ENCODE measurements at regions not wholly inside any gene's neighbourhood (a gene's known extent, or its start where the extent isn't known, plus 50 kb on each side); places are given as distances from the start of the nearest gene placed in this dataset.

- TF ChIP-seq CTCF (IDR thresholded peaks at IDR 0.05) (no peak), POLR2A (IDR thresholded peaks at IDR 0.05) (no peak)
Observed at GRCh38 chr4:111074523-111075114, 451.7 kb upstream of the PITX2 start.

Data from right lobe of liver (tissue), 4 donors.